HCT116 (cell line): ENCODE measurements at regions not wholly inside any gene's neighbourhood (a gene's known extent, or its start where the extent isn't known, plus 50 kb on each side); places are given as distances from the start of the nearest gene placed in this dataset.

ENCODE experiments used
- ATAC-seq: fragments of 200-7000 bp; cut with Tn5 transposase; 2 replicates; pipeline ENCODE4 v1.9.1; 2020; ENCODE audit warnings: mild to moderate bottlenecking, moderate library complexity
- BruUV-seq: library from RNA; stranded (reverse); fragments of 400-500 nt; replicated peaks from 2 replicates; lab custom pipeline; 2021; lab: Mats Ljungman, UMichigan
- CTCF ChIA-PET: fragments of 300-600 bp; sonication (Branson Sonifier 250); formaldehyde crosslinking; loops from one replicate; lab custom pipeline; 2021; ENCODE audit warnings: antibody characterized with exemption; lab: Charles Lee
- POLR2A ChIA-PET: fragments of 300-600, 350-600 bp; sonication (Branson Sonifier 250); formaldehyde crosslinking; loops from one replicate; lab custom pipeline; 2021; ENCODE audit warnings: antibody characterized with exemption; lab: Charles Lee
- RAD21 ChIA-PET, 2 experiments: fragments of 300-600 bp; sonication (Branson Sonifier 250); formaldehyde crosslinking; loops; one replicate each; lab custom pipeline; 2023; ENCODE audit warnings: low total read pairs in 2 of 2; ENCODE audit not compliant: uncharacterized antibody in 2 of 2, unreplicated experiment in 2 of 2, low non-redundant PET in 1 of 2; lab: Charles Lee
- DNase-seq: peaks from one replicate; pipeline ENCODE4 v3.0.0-alpha.2; 2010; ENCODE audit warnings: low read depth, low spot score
- H2AFZ ChIP-seq: fragments of 200-600 bp; shearing (Covaris generic), sonication (generic); 2 replicates; pipeline ENCODE4 v1.6.1; 2017; ENCODE audit warnings: low read depth, mixed run types, mixed read lengths, antibody characterized with exemption, low read length; ENCODE audit not compliant: poor library complexity, severe bottlenecking
- H3K27ac ChIP-seq: 2 replicates; pipeline ENCODE4 v1.5.1; 2012; ENCODE audit warnings: low read depth, low read length
- H3K27me3 ChIP-seq: fragments of 200-600 bp; sonication (generic); 2 replicates; pipeline ENCODE4 v1.6.1; 2016; ENCODE audit warnings: mixed run types, low read length, mixed read lengths; ENCODE audit not compliant: insufficient read depth
- H3K36me3 ChIP-seq, 2 experiments: fragments of 200-500 bp in 1 of 2; fragments of 200-600 bp in 1 of 2; sonication (Bioruptor generic) in 1 of 2; sonication (generic) in 1 of 2; 2 replicates each; pipeline versions ENCODE4 v1.5.1 to v1.6.1; 2014 to 2016; ENCODE audit warnings: low read length in 2 of 2, inconsistent platforms in 1 of 2, mixed read lengths in 1 of 2, mixed run types in 1 of 2; ENCODE audit not compliant: insufficient read depth in 2 of 2, control insufficient read depth in 1 of 2
- H3K4me1 ChIP-seq, 2 experiments: fragments of 200-600 bp in 1 of 2; sonication (generic) in 1 of 2; 2 replicates each; pipeline versions ENCODE4 v1.5.1 to v1.6.1; 2012 to 2017; ENCODE audit warnings: low read length in 2 of 2, inconsistent platforms in 1 of 2, mild to moderate bottlenecking in 1 of 2, mixed read lengths in 1 of 2, mixed run types in 1 of 2, moderate library complexity in 1 of 2; ENCODE audit not compliant: insufficient read depth in 2 of 2, control insufficient read depth in 1 of 2
- H3K4me2 ChIP-seq: fragments of 200-600 bp; sonication (generic); 2 replicates; pipeline ENCODE4 v1.6.1; 2017; ENCODE audit warnings: mixed run types, low read length, mixed read lengths
- H3K4me3 ChIP-seq, 2 experiments: fragments of 200-600 bp in 1 of 2; sonication (generic) in 1 of 2; replicated peaks in 1 of 2; 2 replicates each; pipeline ENCODE4 v1.5.1; 2011 to 2016; ENCODE audit warnings: low read length in 2 of 2, control low read depth in 1 of 2, low read depth in 1 of 2, mild to moderate bottlenecking in 1 of 2, mixed read lengths in 1 of 2, mixed run types in 1 of 2
- H3K79me2 ChIP-seq: fragments of 200-600 bp; sonication (generic); 2 replicates; pipeline ENCODE4 v1.6.1; 2017; ENCODE audit warnings: mild to moderate bottlenecking, mixed run types, low read length, moderate library complexity, mixed read lengths; ENCODE audit not compliant: insufficient read depth
- H3K9ac ChIP-seq: fragments of 200-600 bp; sonication (generic); 2 replicates; pipeline ENCODE4 v1.6.1; 2016; ENCODE audit warnings: low read length, mixed read lengths
- H3K9me2 ChIP-seq: fragments of 200-600 bp; sonication (generic), shearing (Covaris generic); 2 replicates; pipeline ENCODE4 v1.6.1; 2017; ENCODE audit warnings: mixed run types, mild to moderate bottlenecking, moderate library complexity; ENCODE audit not compliant: insufficient read depth
- H3K9me3 ChIP-seq, 2 experiments: fragments of 200-500 bp in 1 of 2; fragments of 200-600 bp in 1 of 2; sonication (Bioruptor generic) in 1 of 2; sonication (generic) in 1 of 2; 2 replicates each; pipeline ENCODE4 v1.6.1; 2014 to 2017; ENCODE audit warnings: low read length in 2 of 2, mixed read lengths in 2 of 2, inconsistent platforms in 1 of 2, low read depth in 1 of 2, mild to moderate bottlenecking in 1 of 2, mixed run types in 1 of 2, moderate library complexity in 1 of 2; ENCODE audit not compliant: control insufficient read depth in 1 of 2, insufficient read depth in 1 of 2
- H4K20me1 ChIP-seq: fragments of 200-600 bp; sonication (generic), shearing (Covaris generic); 2 replicates; pipeline ENCODE4 v1.6.1; 2017; ENCODE audit warnings: mixed run types, mild to moderate bottlenecking, moderate library complexity; ENCODE audit not compliant: insufficient read depth
- CBX3 ChIP-seq: IDR thresholded peaks from 2 replicates; pipeline ENCODE4 v1.6.1; 2012; ENCODE audit warnings: low read depth
- CEBPB ChIP-seq: IDR thresholded peaks from 2 replicates; pipeline ENCODE4 v1.6.1; 2012; ENCODE audit warnings: low read depth
- EZH2phosphoT487 ChIP-seq: fragments of 200-600 bp; IDR thresholded peaks from 2 replicates; pipeline ENCODE4 v1.6.1; 2018; ENCODE audit warnings: antibody characterized with exemption, borderline replicate concordance
- FOSL1 ChIP-seq: IDR thresholded peaks from 2 replicates; pipeline ENCODE4 v1.6.1; 2012; ENCODE audit warnings: low read depth
- JUND ChIP-seq: IDR thresholded peaks from 2 replicates; pipeline ENCODE4 v1.6.1; 2012
- POLR2AphosphoS5 ChIP-seq: IDR thresholded peaks from 2 replicates; pipeline ENCODE4 v1.6.1; 2011; ENCODE audit warnings: mild to moderate bottlenecking, low read depth, low read length, moderate library complexity
- SIN3A ChIP-seq: IDR thresholded peaks from 2 replicates; pipeline ENCODE4 v1.6.1; 2012; ENCODE audit warnings: low read depth
- SRF ChIP-seq: IDR thresholded peaks from 2 replicates; pipeline ENCODE4 v1.6.1; 2012; ENCODE audit warnings: low read depth
- TCF7L2 ChIP-seq: IDR thresholded peaks from 2 replicates; pipeline ENCODE4 v1.7.0; 2011; ENCODE audit warnings: borderline replicate concordance, inconsistent platforms; ENCODE audit not compliant: insufficient read depth, insufficient read length; ENCODE audit errors: extremely low read depth
- ZFX ChIP-seq: fragments of 450-650 bp; IDR thresholded peaks from 2 replicates; pipeline ENCODE4 v1.6.1; 2017
- ZNF274 ChIP-seq: fragments of 200-500 bp; sonication (Bioruptor generic); IDR thresholded peaks from 2 replicates; pipeline ENCODE4 v1.6.1; 2014; ENCODE audit warnings: mild to moderate bottlenecking, low read depth, low read length, inconsistent platforms
- intact Hi-C: fragments of 100-400 bp; cut with micrococcal nuclease; formaldehyde crosslinking; loops from 2 replicates; pipeline ENCODE4 v1.10.0; 2022
- TF ChIP-seq, protein P1 (sequence below): IDR thresholded peaks from 2 replicates; pipeline ENCODE4 v1.6.1; 2012
- TF ChIP-seq, protein P2 (sequence below): IDR thresholded peaks from 2 replicates; pipeline ENCODE4 v1.6.1; 2012; ENCODE audit warnings: low read depth

DNA sequence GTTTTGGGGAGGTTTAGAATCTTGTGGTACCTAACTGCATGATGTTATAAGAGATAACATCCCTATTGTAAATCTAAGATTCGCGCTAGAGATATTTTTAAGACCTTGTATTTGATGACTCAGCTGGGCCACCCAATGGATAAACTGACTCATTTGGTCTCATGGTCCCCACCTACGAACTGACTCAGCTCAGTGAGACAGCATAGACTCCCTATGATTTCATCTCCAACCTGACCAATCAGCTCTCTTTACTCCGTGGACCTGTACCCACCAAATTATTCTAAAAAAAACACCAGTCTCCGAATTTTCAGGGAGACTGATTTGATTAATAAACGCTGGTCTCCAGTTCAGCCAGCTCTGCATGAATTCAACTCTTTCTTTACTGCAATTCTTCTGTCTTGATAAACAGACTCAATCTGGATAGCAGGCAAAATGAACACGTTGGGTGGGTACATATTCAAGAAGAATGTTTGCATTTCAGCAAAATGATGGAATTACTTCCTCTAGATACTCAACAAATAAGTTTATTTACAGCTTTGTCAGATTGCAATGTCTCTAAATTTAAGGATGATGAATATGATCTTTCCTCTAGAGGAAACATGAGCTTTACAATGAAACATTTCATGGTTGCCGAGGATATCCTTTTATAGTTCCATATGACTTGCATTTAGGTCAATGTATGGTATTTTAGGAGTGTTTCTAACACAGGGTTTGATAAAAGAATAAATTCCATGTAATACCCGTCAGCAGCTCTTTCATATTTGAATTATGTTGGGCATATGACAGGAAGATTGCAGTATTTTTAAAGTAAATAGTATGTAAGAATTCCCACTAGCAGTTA lies 516.6 kb upstream of the RGS18 start:
- Histone ChIP-seq H3K79me2 (no peaks in the 10 kb centered on the region), H3K9ac (no peak overlapping the region), H3K27me3 (no peaks in the 10 kb centered on the region), H3K9me3 (no peaks in the 10 kb centered on the region), H4K20me1 (no peaks in the 10 kb centered on the region), H3K36me3 (no peaks in the 10 kb centered on the region)
- DNase-seq, result no peak
- BruUV-seq, result no TSS peak
- POLR2A ChIA-PET, result no interaction called here
- 0 out of 2 replicates have a peak, but pooled peaks have one; percentile 14 for TF ChIP-seq JUND
- TF ChIP-seq ZFX, result no peak
- peak; percentile 48; the same call in 1 of the 2 replicates for TF ChIP-seq FOSL1
- TF ChIP-seq, all 23 proteins: peak for 2
- Histone ChIP-seq H3K9me2 (no peaks in the 10 kb centered on the region), H2AFZ (no peak overlapping the region), H3K27ac (no peak overlapping the region), H3K4me3 (no peak overlapping the region), H3K4me2 (no peak overlapping the region), H3K4me1 (no peaks in the 10 kb centered on the region)
- ATAC-seq, result no peak
- CTCF ChIA-PET, result no interaction called here
- intact Hi-C loops, result no loop called here
- RAD21 ChIA-PET, result no interaction called here

DNA sequence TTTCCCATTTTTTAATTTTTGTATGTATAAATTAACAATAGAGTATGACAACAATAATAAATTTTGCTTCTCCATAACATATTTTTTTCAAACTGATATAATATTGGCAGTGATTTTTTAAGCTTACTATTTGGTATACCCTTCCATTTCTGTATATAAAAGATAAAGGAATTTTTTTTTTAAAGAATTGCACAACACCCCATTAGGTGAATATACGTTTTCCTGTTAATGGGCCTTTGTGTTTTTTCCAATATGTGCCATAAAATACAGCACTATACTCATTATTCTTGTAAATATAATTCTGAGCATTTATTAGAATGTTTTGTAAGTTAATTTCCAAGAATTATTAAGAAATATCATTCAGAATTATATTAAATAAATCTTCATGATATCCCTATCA lies 515.2 kb upstream of the RGS18 start:
- ChIA-PET POLR2A (no interaction called here), CTCF (no interaction called here), RAD21 (no interaction called here)
- Histone ChIP-seq H3K27ac (no peak overlapping the region), H3K9me3 (no peaks in the 10 kb centered on the region), H3K27me3 (no peaks in the 10 kb centered on the region), H3K36me3 (no peaks in the 10 kb centered on the region), H3K4me1 (no peaks in the 10 kb centered on the region), H3K9ac (no peak overlapping the region), H4K20me1 (no peaks in the 10 kb centered on the region), H3K4me3 (no peak overlapping the region), H2AFZ (no peak overlapping the region), H3K9me2 (no peaks in the 10 kb centered on the region), H3K79me2 (no peaks in the 10 kb centered on the region), H3K4me2 (no peak overlapping the region)
- ATAC-seq (no peak), DNase-seq (no peak)
- BruUV-seq, result no TSS peak
- intact Hi-C loops, result no loop called here
- no peak for TF ChIP-seq EZH2phosphoT487
- no peak for TF ChIP-seq SIN3A
- TF ChIP-seq, protein P1, sequence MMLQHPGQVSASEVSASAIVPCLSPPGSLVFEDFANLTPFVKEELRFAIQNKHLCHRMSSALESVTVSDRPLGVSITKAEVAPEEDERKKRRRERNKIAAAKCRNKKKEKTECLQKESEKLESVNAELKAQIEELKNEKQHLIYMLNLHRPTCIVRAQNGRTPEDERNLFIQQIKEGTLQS, result no peak
- TF ChIP-seq SRF, result no peak
- TF ChIP-seq CEBPB, result no peak
- TF ChIP-seq FOSL1, result no peak
- TF ChIP-seq POLR2AphosphoS5, result no peak
- TF ChIP-seq, protein P2, sequence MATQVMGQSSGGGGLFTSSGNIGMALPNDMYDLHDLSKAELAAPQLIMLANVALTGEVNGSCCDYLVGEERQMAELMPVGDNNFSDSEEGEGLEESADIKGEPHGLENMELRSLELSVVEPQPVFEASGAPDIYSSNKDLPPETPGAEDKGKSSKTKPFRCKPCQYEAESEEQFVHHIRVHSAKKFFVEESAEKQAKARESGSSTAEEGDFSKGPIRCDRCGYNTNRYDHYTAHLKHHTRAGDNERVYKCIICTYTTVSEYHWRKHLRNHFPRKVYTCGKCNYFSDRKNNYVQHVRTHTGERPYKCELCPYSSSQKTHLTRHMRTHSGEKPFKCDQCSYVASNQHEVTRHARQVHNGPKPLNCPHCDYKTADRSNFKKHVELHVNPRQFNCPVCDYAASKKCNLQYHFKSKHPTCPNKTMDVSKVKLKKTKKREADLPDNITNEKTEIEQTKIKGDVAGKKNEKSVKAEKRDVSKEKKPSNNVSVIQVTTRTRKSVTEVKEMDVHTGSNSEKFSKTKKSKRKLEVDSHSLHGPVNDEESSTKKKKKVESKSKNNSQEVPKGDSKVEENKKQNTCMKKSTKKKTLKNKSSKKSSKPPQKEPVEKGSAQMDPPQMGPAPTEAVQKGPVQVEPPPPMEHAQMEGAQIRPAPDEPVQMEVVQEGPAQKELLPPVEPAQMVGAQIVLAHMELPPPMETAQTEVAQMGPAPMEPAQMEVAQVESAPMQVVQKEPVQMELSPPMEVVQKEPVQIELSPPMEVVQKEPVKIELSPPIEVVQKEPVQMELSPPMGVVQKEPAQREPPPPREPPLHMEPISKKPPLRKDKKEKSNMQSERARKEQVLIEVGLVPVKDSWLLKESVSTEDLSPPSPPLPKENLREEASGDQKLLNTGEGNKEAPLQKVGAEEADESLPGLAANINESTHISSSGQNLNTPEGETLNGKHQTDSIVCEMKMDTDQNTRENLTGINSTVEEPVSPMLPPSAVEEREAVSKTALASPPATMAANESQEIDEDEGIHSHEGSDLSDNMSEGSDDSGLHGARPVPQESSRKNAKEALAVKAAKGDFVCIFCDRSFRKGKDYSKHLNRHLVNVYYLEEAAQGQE, result no peak
- no peak for TF ChIP-seq ZNF274
- no peak for TF ChIP-seq TCF7L2
- TF ChIP-seq CBX3, result no peak
- TF ChIP-seq JUND, result no peak
